NCI-H128 (cell line): ENCODE measurements at regions not wholly inside any gene's neighbourhood (a gene's known extent, or its start where the extent isn't known, plus 50 kb on each side); places are given as distances from the start of the nearest gene placed in this dataset.
"Not testable (repeated sequence)": the region's sequence is repeated elsewhere in the genome, so short reads cannot be mapped to it uniquely, and the experiment has no call there.

ENCODE experiments used
- DNase-seq: peaks from one replicate; lab custom pipeline; 2025; ENCODE audit not compliant: unreplicated experiment; lab: John Stamatoyannopoulos, UW

DNA sequence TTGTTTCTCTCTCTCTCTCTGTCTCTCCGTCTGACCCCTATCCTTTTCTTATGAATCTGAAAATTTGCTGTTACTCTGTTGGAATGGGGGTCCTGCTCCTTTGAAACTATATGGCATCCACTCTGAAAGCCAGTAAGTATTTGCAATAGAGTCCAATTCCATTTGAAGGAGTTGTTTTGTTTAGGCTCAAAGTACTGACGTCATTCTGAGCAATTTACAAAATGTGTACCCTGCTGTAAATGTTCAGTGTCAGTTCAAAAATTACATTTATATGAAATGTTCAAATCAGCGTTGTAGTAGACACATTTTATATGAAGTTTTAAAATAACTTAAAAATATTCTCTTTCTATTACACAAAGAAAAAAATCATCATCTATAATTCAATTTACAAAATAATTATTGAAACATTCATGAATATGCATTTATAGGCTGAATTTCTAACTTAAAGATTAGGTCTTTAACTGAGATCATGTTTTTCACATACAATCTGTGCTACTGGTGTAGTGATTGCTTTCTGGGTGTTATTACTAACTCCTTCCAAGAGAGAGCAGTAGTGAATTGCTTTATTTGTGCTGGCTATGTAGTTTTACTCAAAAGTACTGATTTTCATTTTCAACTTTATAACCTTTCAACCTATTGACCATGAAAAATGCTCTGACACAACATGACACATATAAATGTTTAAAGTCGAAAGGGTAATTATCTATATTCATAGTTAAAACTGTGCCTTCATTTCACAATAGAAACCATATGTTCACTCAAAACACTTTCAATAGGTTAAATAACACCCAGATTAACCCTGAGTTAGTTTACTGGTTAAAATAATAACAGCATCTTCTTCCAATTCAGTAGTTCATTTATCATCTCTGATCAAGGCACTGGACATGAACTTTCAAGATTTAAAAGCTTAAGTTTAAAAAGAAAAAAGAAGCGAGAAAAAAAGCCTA lies 253.1 kb upstream of the ADGRL4 start:
- DNase-seq, result no peak

- no peak for DNase-seq
Measured at GRCh38 chr1:79255421-79255820, 248.9 kb upstream of the ADGRL4 start.

DNA sequence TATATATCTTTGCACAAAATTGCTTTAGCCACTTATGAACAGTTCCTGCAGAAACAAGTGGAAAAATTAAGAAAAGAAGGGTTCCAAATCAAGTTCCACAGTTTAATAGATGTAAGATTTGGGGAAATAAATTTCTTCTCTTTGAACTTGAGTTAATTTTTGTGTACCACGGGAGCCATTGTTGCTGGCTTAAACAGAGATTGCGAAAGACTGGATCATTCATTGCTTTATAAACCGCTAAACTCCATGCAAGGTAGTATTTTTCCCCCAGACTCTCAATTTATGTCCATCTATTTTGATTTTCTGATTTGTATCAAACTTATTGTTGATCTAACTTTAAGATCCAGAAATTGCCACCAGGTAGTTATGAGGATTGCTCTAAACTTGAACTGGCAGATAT lies 246.1 kb upstream of the ADGRL4 start:
- DNase-seq, result no peak

DNA sequence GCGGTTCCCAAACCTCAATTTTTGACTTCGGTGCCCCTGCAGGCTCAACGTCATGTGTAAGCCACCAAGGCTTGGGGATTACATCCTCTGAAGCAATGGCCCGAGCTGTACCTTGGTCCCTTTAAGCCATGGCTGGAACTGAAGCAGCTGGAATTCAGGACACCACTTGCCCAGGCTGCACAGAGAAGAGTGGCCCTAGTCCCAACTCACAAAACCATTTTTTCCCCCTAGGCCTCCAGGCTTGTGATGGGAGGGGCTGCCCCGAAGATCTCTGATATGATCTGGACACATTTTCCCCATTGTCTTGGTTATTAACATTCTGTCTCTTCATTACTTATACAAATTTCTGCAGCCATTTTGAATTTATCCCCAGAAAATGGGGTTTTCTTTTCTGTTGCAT lies 233.3 kb upstream of the ADGRL4 start:
- DNase-seq, result no peak

DNA sequence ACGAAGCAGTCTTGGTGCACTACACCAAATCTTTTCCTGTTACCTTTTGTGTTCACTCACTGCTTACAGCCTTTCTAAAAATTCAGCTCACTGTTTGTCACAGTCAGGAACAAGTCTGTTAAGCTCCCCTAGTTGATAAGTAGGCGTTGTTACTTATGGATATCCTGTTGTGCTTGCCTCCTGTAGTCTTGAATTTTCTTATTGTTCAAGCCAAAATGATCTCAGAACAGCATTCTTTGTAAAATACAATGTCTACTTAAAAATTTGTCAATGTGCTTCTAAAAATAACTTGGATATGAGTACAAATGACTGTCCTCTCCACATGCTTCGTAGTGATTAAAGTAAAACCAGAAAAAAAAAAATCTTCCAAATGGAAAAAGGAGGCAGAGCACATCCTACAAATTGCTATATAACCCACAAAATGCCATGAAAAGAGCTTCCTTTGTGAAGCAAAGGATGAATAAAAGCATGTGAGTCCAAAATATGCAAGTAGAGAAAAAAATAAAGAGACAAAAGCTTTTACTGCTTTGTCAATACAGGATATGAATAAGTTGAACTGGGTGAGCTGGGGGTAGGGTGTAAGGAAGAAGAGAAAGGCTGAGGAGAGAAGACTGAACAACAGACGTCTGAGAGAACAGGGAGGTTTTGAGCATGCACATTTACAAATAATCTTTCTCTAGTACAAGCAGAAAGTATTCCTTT lies 228.9 kb upstream of the ADGRL4 start:
- DNase-seq, result no peak

DNA sequence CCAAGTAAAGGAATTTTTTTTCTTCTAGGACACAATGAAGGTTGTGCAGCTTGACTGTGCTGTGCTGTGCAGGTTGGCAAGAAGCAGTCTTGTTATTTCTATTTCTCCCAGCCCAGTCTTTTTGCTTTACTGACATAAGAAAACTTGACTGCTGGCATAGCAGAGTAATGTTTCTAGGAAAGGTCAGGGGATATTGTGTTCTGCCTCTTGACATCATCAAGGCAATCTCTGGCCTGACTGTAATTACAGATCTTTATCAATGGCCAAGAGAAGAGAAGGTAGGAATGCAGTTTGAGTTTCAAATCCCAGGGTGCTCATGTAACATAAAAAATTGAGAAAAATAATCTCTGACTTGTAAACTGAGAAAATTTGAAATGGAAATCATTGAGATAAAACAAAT lies 226.3 kb upstream of the ADGRL4 start:
- DNase-seq, result no peak

DNA sequence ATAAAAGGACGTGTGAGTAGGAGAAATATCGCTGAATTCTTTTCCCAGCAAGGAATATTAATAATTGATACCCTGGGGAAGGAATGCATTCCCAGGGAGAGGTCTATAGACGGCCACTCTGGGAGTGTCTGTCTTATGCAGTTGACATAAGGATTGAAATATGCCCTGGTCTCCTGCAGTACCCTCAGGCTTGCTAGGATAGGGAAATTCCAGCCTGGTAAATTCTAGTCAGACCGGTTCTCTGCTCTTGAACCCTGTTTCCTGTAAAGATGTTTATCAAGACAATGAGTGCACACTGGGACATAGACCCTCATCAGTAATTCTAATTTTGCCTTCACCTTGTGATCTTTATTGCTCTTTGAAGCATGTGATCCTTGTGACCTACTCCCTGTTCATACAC lies 224.2 kb upstream of the ADGRL4 start:
- not testable (repeated sequence) for DNase-seq

DNA sequence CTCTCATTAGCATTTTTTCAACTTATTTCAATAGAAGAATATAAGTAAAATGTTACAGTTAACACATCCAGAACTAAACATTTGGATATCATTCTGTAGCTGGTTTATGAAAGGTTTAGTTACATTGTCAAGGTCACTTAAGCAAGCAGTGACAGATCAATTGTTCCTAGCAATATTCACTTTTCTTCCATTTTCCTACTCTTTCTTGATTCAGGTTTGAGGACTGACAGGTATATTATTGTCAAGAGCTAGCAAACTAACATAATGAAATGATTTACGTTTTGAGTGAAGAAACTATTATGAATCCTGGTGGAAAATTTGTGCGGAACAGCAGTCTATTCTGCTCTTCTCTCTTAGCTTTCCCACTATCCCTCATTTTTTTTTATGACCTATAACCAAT lies 220.4 kb upstream of the ADGRL4 start:
- DNase-seq, result no peak

DNA sequence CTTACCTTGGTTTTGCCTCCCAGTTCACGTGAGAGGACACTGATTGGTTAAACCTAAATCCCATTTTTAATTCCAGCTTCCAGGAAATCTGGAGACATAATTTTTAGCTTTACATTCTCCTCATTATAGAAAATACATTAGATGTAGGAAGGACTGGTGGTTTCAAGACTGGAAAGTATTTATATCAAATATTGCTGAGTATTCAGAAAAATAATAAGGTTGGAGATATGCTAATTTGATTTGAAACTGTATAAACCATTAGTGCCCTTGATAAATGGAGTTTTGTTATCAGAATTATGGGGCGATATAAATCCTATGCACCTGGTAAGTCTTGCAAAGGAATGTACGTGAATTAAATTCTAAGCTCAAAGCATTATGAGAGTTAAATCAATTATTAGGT lies 218.0 kb upstream of the ADGRL4 start:
- no peak for DNase-seq

GRCh38 chr1:79220509-79220908 lies 214.0 kb upstream of the ADGRL4 start:
- DNase-seq, result no peak

DNA sequence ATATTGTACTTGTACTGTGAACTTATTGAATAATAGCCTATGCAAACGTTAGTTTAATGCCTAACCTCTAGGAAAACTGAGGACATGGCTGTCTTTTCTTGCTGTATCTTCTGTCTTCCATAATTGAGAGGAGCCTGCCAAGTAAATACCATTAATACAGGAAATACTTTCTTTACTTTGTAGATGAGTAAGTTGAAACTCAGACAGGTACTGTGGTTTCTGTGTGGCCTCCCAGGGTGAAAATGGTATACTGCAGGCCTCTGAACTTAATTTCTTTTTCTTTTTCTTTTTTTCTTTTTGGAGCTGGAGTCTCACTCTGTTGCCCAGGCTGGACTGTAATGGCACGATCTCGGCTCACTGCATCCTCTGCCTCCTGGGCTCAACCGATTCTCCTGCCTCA lies 208.8 kb upstream of the ADGRL4 start:
- DNase-seq, result no peak

- no peak for DNase-seq
Measured at GRCh38 chr1:79207786-79208185, 201.3 kb upstream of the ADGRL4 start.

- DNase-seq, result no peak
Measured at GRCh38 chr1:79207331-79207730, 200.8 kb upstream of the ADGRL4 start.

DNA sequence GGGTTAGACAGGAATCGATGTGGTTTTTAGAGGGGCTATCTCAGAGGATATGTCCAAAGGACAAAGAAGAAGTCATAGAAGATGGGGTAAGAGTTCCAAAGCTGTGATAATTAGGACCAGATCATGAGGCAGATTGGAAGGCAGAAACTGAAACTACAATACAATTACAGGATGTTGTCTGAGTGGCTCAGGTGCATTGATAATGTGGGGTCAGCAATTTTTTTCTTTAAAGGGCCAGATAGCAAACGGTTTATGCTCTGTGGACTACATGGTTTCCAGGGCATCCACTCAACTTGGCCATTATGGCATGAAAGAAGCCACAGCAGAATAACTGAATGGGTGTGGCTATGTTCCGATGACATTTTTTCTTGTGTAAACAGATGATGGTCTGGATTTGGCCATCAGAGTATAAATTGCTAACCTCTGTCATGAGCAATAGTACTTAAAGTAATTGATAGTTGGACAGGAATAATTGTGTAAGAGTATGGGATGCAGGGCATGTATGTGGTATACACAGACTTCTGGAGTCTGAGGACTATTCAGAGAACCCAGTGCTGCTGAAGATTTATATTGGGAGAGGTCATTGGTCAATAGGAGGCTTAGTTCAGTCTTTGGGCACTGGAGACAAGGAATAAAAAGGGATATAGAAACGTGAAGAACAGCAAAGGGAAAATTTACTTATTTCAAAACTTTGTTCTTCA lies 198.4 kb upstream of the ADGRL4 start:
- no peak for DNase-seq

- no peak for DNase-seq
Measured at GRCh38 chr1:79198832-79199231, 192.3 kb upstream of the ADGRL4 start.

DNA sequence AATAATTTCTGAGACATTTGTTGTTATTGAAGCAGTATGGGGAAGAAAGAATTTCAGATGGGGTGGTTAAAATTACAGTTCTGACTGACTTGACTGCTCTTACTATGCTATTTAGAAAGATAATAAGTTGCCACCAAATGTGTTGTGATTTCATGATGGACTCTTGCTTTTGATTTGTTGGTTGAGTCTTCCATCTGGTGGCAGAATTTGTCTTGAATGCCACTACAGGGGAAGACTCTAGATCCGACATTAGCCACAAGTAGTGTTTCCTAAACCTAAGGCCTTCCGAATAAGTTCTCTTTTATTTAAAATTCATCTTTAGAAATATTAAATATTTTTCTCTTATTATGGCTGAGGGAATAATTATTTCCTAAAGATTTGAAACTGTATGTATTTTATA lies 190.9 kb upstream of the ADGRL4 start:
- DNase-seq, result no peak

DNA sequence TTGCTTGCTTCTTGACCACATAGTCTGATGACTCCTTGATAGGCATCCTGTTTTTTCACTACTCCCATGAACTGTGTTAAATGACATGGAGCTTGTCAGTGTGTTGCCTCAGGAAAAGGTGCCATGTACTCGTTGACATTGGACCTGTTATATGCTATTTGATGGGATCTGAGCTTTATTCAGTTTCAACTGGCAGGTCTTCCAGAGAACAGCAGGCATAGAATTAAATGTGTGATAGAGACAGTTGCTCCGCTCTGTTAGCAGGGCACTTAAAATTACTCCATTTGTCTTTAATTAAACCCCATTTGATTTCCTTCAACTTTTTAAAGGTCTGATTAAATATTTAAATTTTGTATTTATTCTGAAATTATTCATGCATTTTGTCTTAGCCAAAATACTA lies 189.7 kb upstream of the ADGRL4 start:
- no peak for DNase-seq

DNA sequence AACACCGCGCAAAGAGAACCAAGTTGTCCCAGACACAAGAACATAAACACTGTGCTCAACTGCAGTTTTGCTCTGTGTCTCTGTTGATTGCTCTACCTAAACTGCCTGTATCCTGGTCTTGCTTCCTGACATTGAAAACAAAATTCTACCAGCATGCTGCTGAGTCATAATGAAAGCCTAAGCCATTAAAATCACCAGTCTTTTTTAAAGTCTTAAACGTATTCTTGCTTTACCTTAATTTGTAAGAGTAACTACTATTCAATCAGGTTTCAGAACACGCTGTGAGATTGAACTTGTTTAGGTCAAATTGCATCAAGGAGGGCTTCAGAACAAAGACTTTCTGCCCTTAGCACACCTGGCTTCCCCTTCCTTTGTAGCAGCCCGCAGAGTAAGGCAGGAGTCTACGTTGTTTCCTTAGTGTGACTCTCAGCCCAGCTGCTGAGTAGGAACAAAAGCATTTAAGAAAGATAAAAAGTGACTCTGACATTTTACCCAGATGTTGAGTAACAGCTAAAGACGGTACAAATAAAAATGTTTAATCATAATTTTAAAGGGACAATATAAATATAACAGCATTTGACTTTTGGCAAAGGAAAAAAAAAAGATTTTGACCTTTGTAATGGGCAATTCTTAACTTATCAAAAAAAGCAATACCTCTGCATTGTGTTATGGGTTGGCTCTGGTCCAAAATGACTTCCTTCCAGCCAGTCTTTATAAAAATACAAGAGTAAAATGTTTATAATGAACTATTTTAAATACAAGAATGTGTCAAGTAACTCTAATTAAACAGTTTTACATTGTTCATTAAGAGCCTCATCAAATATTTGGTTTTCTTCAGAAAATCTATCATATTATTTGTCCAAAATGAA lies 186.9 kb upstream of the ADGRL4 start:
- DNase-seq, result peak; percentile 20

DNA sequence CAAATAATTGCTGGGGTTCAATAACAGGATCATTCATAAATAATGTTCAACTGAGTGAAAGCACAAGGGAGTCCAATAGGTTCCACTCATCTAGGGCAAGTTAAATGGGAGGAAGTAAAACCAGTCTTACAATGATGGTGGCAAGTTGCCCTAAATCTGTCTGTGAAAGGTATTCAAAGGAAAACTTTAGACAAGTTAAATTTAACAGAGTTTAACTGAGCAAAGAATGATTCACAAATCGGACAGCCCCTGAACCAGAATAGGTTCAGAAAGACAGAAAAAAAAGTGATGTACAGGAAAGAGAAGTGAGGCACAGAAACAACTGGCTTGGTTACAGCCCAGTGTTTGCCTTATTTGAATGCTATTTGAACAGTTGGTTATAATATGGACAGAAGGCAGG lies 183.5 kb upstream of the ADGRL4 start:
- DNase-seq, result no peak

GRCh38 chr1:79188337-79188736 lies 181.8 kb upstream of the ADGRL4 start:
- no peak for DNase-seq

- no peak for DNase-seq
Measured at GRCh38 chr1:79186260-79186659, 179.7 kb upstream of the ADGRL4 start.
